GM20431 (cell line): ENCODE measurements at regions not wholly inside any gene's neighbourhood (a gene's known extent, or its start where the extent isn't known, plus 50 kb on each side); places are given as distances from the start of the nearest gene placed in this dataset.

Source experiments
- in situ Hi-C: fragments of 300-500 bp; cut with MseI, MboI; formaldehyde crosslinking; loops from one replicate; pipeline ENCODE4 v1.15.0; 2020; ENCODE audit warnings: low sequenced_read_pairs; ENCODE audit not compliant: unreplicated experiment

- in situ Hi-C loops = no loop called here
Measured at GRCh38 chr5:2149195-2149539, 266.4 kb upstream of the IRX4 start.

DNA sequence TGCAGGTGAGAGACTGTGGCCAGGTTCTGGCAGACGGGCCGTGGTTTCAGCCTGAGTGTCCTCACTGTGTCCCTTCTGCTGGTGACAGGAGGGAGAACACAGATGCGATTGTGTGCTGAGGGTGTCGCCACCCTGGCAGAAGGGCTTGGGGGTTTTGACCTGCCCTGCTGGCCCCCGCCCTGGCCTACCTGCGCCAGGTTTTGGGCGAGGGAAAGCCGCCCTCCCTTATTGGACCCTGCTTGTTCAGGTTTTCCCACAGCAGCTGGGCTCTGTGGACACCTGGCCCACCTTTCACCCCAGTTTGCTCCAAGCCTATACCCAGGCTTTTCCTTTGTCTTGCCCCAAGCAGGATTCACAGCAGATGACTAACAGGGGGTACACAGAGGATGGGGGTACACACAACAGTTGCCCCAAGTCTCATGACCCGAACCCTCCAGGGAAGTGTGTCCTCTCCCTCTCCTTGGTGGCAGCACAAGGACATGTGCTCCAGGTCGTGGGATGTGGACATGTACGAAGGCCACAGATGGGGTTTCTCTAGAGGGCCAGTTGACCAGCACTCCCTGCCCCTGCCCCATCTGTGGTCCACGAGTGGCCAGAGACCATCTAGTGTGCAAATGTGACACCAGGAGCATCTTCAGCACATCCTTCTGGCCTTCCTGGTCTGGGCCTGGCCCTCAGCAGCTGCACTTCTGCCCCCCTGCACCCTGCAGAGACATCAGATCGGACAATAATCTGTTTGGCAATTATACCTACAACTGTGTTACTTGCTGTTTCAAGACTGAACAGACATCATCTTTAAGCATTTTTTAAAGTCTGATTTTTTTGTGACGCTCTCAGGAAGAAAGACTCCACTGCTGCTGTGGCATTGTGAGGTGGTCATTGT, 265.8 kb upstream of the IRX4 start:
- in situ Hi-C loops = no loop called here

DNA sequence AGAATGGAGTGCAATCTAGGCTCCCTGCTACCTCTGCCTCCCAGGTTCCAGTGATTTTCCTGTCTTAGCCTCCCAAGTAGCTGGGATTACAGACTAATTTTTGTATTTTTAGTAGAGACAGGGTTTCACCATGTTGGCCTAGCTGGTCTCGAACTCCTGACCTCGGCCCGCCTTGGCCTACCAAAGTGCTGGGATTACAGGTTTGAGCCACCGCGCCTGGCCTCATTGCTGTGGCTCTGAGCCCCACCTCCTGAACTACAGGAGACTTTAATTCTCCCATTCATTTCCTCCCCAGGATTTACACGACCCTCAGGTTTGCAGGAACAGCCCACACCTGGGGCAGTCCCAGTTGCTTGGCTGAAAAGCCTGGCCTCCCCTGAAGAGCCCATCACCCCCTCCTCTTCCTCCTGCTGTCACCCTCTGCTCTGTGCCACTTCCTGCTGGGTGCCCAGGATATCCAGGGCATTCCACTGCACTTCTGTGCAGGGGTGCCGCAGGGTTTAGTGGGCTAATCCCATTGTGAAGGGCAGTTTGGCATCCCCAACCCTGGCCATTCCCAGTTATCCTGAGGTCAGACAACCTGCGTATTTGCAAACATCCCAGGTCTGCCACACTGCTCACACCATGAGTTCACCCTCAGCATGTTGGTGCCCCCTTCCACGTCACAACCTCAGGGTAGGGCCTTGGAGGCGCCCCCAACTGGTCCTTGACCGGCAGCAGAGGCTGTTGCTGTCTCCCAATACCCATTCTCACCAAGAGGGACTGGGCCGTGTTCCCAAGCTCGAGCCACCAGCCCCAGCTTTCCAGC, 265.0 kb upstream of the IRX4 start:
- in situ Hi-C loops = no loop called here

- in situ Hi-C loops = no loop called here
Measured at GRCh38 chr5:2143646-2144353, 261.1 kb upstream of the IRX4 start.

GRCh38 chr5:2143088-2143487, 260.4 kb upstream of the IRX4 start:
- in situ Hi-C loops = no loop called here

GRCh38 chr5:2142456-2142954, 259.8 kb upstream of the IRX4 start:
- in situ Hi-C loops = no loop called here

GRCh38 chr5:2141254-2142000, 258.7 kb upstream of the IRX4 start:
- in situ Hi-C loops = no loop called here

DNA sequence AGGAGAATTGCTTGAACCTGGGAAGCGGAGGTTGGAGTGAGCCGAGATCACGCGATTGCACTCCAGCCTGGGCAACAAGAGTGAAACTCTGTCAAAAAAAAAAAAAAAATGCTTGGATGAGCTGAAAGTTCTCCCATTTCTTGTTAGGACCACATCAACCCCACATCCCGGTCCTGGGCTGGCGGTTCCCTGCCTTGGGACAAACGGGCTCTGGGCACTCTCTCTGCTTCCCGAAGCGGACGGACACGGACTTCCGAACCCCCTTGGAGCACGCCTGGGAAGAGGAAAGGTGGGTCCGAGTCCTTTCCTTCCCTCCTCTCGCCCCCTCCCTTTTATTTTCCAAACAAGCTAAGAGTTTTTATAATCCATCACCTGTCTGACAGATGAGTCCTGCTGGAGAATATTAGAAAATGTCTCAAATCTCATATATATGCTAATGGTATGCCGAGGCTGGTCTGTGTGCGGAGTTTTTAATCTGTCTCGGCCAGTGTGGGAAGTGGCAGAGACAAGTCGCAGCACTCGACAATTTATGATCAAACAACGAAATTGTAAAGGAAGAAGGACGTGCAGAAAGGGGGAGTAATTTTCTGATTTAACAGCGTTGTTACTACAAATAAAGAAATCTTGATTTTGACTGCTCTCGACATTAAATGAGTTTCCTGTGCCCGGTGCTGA, 257.9 kb upstream of the IRX4 start:
- in situ Hi-C loops = no loop called here

GRCh38 chr5:2139478-2139877, 256.8 kb upstream of the IRX4 start:
- in situ Hi-C loops = no loop called here

GRCh38 chr5:2138896-2139295, 256.2 kb upstream of the IRX4 start:
- in situ Hi-C loops = no loop called here

DNA sequence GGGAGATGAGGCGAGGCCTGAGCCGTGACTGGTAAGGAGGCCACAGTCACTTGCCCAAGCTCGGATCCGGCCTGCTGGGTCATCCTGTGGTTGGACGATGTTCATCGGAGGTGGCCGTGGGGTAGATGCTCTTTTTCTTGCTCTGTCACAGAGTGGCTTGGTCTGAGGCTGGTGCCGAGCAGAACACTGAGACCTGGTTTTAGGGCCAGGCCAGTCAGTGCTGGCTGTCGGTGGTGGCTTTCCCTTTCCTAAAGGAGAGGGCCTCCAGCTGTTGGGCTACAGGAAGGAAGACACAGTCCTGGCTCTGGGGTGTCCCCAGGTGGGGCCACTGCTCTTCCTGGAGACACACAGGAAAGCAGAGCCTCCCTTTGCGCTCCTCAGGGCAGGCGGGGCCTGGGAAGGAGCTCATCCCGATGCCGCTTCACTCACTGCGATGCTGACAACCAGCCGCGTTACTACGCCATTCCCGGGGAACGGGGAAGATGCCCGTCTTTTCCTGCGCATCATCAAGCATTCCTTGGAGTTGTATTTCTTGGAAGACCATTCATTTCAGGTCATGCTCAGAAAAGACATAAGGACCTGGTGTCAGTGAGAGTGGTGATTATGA, 254.8 kb upstream of the IRX4 start:
- in situ Hi-C loops = no loop called here

GRCh38 chr5:2136728-2137333, 254.1 kb upstream of the IRX4 start:
- in situ Hi-C loops = no loop called here

DNA sequence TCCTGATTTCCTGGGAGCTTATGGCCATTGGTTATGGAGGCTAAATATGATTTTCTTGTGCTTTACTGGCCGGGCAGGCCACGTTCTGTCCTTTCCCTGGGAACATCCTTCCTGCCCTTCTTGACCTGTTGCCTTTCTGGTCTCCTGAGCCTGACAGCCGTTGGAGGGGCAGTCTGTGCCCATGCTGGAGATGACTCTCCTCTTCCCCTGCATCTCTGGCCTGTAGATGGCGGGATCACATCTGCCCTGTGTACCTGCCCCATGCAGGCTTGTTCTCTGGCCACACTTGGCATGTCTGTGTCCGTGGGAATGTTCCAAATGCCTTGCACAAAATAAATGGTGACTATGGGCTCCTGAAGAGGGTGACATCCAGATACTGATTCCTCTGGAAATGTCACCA, 253.1 kb upstream of the IRX4 start:
- in situ Hi-C loops = no loop called here

GRCh38 chr5:2135354-2135753, 252.6 kb upstream of the IRX4 start:
- in situ Hi-C loops = no loop called here

DNA sequence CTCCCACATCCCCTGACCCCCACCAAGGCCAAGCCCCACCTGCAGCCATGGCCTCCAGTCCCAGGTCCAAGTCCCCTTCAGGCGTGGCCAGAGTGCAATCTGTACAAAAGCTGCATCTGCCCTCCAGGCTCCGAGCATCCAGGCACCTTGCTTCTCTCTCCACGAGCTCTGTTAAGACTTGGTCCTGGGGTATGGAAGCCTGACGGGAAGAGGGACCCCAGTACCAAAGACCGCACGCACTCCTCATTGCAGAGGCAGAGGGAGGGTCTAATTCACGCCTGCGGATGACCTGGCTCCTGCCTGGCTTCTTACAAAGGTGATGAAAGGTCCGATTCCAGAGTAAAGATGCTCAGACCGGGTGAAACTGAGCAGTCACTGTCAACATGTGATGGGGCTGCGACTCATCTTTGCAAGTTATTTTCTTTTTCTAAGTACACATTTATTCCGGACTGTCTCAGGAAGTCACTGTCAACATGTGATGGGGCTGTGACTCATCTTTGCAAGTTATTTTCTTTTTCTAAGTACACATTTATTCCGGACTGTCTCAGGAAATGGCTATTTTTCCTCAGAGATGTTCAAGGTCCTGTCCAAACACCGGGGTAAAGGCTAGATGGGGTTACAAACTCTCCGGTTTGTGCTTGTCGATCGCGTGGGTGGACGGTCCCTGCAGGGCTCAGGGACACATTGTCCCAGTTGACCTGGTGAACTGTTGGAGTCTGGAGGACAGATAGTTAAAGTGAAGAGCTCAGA, 252.0 kb upstream of the IRX4 start:
- in situ Hi-C loops = no loop called here

- in situ Hi-C loops = no loop called here
Measured at GRCh38 chr5:2133936-2134335, 251.2 kb upstream of the IRX4 start.

GRCh38 chr5:2133080-2133479, 250.4 kb upstream of the IRX4 start:
- in situ Hi-C loops = no loop called here

- in situ Hi-C loops = no loop called here
Measured at GRCh38 chr5:2132497-2132847, 249.7 kb upstream of the IRX4 start.
